KMS-11 (cell line): ENCODE measurements at regions not wholly inside any gene's neighbourhood (a gene's known extent, or its start where the extent isn't known, plus 50 kb on each side); places are given as distances from the start of the nearest gene placed in this dataset.
"Not testable (repeated sequence)": the region's sequence is repeated elsewhere in the genome, so short reads cannot be mapped to it uniquely, and the experiment has no call there.

ENCODE experiments used
- H2AFZ ChIP-seq: fragments of 200-600 bp; sonication (generic); 2 replicates; pipeline ENCODE4 v1.6.1; 2016; ENCODE audit warnings: antibody characterized with exemption, mixed run types, low read depth
- H3K27ac ChIP-seq: fragments of 200-600 bp; sonication (generic); 2 replicates; pipeline ENCODE4 v1.6.1; 2016; ENCODE audit warnings: mild to moderate bottlenecking, mixed run types
- H3K27me3 ChIP-seq: fragments of 200-600 bp; sonication (generic); 2 replicates; pipeline ENCODE4 v1.6.1; 2017; ENCODE audit warnings: mild to moderate bottlenecking, low read depth, mixed run types, moderate library complexity; ENCODE audit not compliant: insufficient read depth
- H3K36me3 ChIP-seq: fragments of 200-600 bp; sonication (generic); 2 replicates; pipeline ENCODE4 v1.6.1; 2017; ENCODE audit warnings: mild to moderate bottlenecking, mixed run types; ENCODE audit not compliant: insufficient read depth
- H3K4me1 ChIP-seq: fragments of 200-600 bp; sonication (generic); 2 replicates; pipeline ENCODE4 v1.6.1; 2016; ENCODE audit warnings: mild to moderate bottlenecking, low read depth, mixed run types; ENCODE audit not compliant: poor library complexity, severe bottlenecking
- H3K4me2 ChIP-seq: fragments of 200-600 bp; sonication (generic); 2 replicates; pipeline ENCODE4 v1.7.0; 2016; ENCODE audit warnings: mild to moderate bottlenecking, mixed run types
- H3K4me3 ChIP-seq: fragments of 200-600 bp; sonication (generic); IDR thresholded peaks from 2 replicates; pipeline ENCODE4 v1.6.1; 2017; ENCODE audit warnings: low read depth, low read length, mixed read lengths; ENCODE audit not compliant: insufficient read depth
- H3K79me2 ChIP-seq: fragments of 200-600 bp; sonication (generic); 2 replicates; pipeline ENCODE4 v1.6.1; 2016; ENCODE audit warnings: low read depth, mixed run types; ENCODE audit not compliant: insufficient read depth
- H3K9ac ChIP-seq: fragments of 200-600 bp; sonication (generic); 2 replicates; pipeline ENCODE4 v1.6.1; 2016; ENCODE audit warnings: mild to moderate bottlenecking, mixed run types
- H4K20me1 ChIP-seq: fragments of 200-600 bp; sonication (generic); 2 replicates; pipeline ENCODE4 v1.6.1; 2016; ENCODE audit warnings: mild to moderate bottlenecking, mixed run types; ENCODE audit not compliant: insufficient read depth
- CTCF ChIP-seq: fragments of 200-600 bp; sonication (generic); conservative IDR thresholded peaks from 2 replicates; pipeline ENCODE4 v1.6.1; 2017; ENCODE audit warnings: low read depth, mild to moderate bottlenecking, antibody characterized with exemption, low read length, moderate library complexity, mixed read lengths

- Histone ChIP-seq H3K9ac (no peak overlapping the region), H3K27ac (no peak overlapping the region), H3K36me3 (no peaks in the 10 kb centered on the region), H3K4me2 (no peak overlapping the region), H3K79me2 (no peaks in the 10 kb centered on the region), H3K4me1 (peaks cover 5% of the 10 kb centered on the region), H3K4me3 (no peak overlapping the region), H2AFZ (no peak overlapping the region), H4K20me1 (no peaks in the 10 kb centered on the region), H3K27me3 (no peaks in the 10 kb centered on the region)
- TF ChIP-seq CTCF, result no peak
Measured at GRCh38 chr7:39827571-39827970, 122.5 kb upstream of the CDK13 start.

- Histone ChIP-seq H3K4me3 (no peak overlapping the region), H3K36me3 (no peaks in the 10 kb centered on the region), H2AFZ (no peak overlapping the region), H3K4me2 (no peak overlapping the region), H3K9ac (no peak overlapping the region), H3K27ac (no peak overlapping the region), H3K79me2 (no peaks in the 10 kb centered on the region), H3K27me3 (no peaks in the 10 kb centered on the region), H3K4me1 (peaks cover 5% of the 10 kb centered on the region), H4K20me1 (no peaks in the 10 kb centered on the region)
- no peak for TF ChIP-seq CTCF
Measured at GRCh38 chr7:39829028-39829427, 121.0 kb upstream of the CDK13 start.

- Histone ChIP-seq H3K9ac (no peak overlapping the region), H3K4me3 (no peak overlapping the region), H3K27me3 (no peaks in the 10 kb centered on the region), H3K4me1 (no peaks in the 10 kb centered on the region), H3K79me2 (no peaks in the 10 kb centered on the region), H3K36me3 (no peaks in the 10 kb centered on the region), H4K20me1 (no peaks in the 10 kb centered on the region), H2AFZ (no peak overlapping the region), H3K27ac (no peak overlapping the region), H3K4me2 (no peak overlapping the region)
- TF ChIP-seq CTCF, result no peak
Measured at GRCh38 chr7:39832519-39833085, 117.5 kb upstream of the CDK13 start.

- not testable (repeated sequence) for H3K4me3 ChIP-seq, H3K36me3 ChIP-seq, H3K27me3 ChIP-seq
Measured at GRCh38 chr7:39833180-39833799, 116.8 kb upstream of the CDK13 start.

GRCh38 chr7:39833865-39834634 is 116.0 kb upstream of the CDK13 start:
- H3K4me1 ChIP-seq, result peaks cover 11% of the 10 kb centered on the region
- H3K4me3 ChIP-seq, H4K20me1 ChIP-seq, H3K27me3 ChIP-seq, H3K27ac ChIP-seq, H3K4me2 ChIP-seq, H3K36me3 ChIP-seq, H3K79me2 ChIP-seq, H2AFZ ChIP-seq, H3K9ac ChIP-seq: not testable (repeated sequence)

More at GRCh38 chr7:39833180-39833799, 116.8 kb upstream of the CDK13 start:
- H2AFZ ChIP-seq, H3K27ac ChIP-seq, H3K79me2 ChIP-seq, H3K4me2 ChIP-seq, H4K20me1 ChIP-seq, H3K9ac ChIP-seq, H3K4me1 ChIP-seq: not testable (repeated sequence)
